Loucy (cell line): ENCODE measurements at regions not wholly inside any gene's neighbourhood (a gene's known extent, or its start where the extent isn't known, plus 50 kb on each side); places are given as distances from the start of the nearest gene placed in this dataset.

Experiments used
- H2AFZ ChIP-seq: fragments of 200-600 bp; sonication (generic); 2 replicates; pipeline ENCODE4 v1.6.0; 2016; ENCODE audit warnings: antibody characterized with exemption, mild to moderate bottlenecking, low read length, moderate library complexity
- H3F3A ChIP-seq: fragments of 200-600 bp; 2 replicates; pipeline ENCODE4 v1.6.0; 2016; ENCODE audit warnings: antibody characterized with exemption, low read depth, mild to moderate bottlenecking
- H3K27me3 ChIP-seq: fragments of 200-600 bp; sonication (generic); 2 replicates; pipeline ENCODE4 v1.6.1; 2014; ENCODE audit warnings: low read length, mild to moderate bottlenecking; ENCODE audit not compliant: insufficient read depth, poor library complexity, severe bottlenecking
- H3K36me3 ChIP-seq: fragments of 200-600 bp; sonication (generic); 2 replicates; pipeline ENCODE4 v1.6.1; 2016; ENCODE audit warnings: low read length; ENCODE audit not compliant: insufficient read depth
- H3K4me1 ChIP-seq: fragments of 200-600 bp; sonication (generic); 2 replicates; pipeline ENCODE4 v1.5.1; 2014; ENCODE audit warnings: low read length, mild to moderate bottlenecking; ENCODE audit not compliant: insufficient read depth, poor library complexity, severe bottlenecking
- H3K4me2 ChIP-seq: fragments of 200-600 bp; sonication (generic); 2 replicates; pipeline ENCODE4 v1.6.0; 2014; ENCODE audit warnings: antibody characterized with exemption, low read length, low read depth, mild to moderate bottlenecking; ENCODE audit not compliant: poor library complexity, severe bottlenecking
- H3K4me3 ChIP-seq: fragments of 200-600 bp; sonication (generic); 2 replicates; pipeline ENCODE4 v1.5.1; 2014; ENCODE audit warnings: low read length, mild to moderate bottlenecking, mixed read lengths; ENCODE audit not compliant: poor library complexity, severe bottlenecking
- H3K79me2 ChIP-seq: fragments of 200-600 bp; sonication (generic); 2 replicates; pipeline ENCODE4 v1.6.1; 2014; ENCODE audit warnings: low read length; ENCODE audit not compliant: insufficient read depth
- H3K9ac ChIP-seq: fragments of 200-600 bp; sonication (generic); 2 replicates; pipeline ENCODE4 v1.6.0; 2014; ENCODE audit warnings: mild to moderate bottlenecking, low read depth, low read length, moderate library complexity; ENCODE audit not compliant: poor library complexity, severe bottlenecking
- H3K9me2 ChIP-seq: fragments of 200-600 bp; sonication (generic); replicated peaks from 2 replicates; pipeline ENCODE4 v1.6.1; 2016; ENCODE audit warnings: low read depth, low read length, mixed read lengths
- H3K9me3 ChIP-seq: fragments of 200-600 bp; sonication (generic); 2 replicates; pipeline ENCODE4 v1.6.1; 2014; ENCODE audit warnings: mild to moderate bottlenecking, antibody characterized with exemption, low read length, low read depth; ENCODE audit not compliant: insufficient read depth
- H4K20me1 ChIP-seq: fragments of 200-600 bp; sonication (generic); 2 replicates; pipeline ENCODE4 v1.6.0; 2014; ENCODE audit warnings: antibody characterized with exemption, low read length, mild to moderate bottlenecking; ENCODE audit not compliant: insufficient read depth, poor library complexity, severe bottlenecking
- EZH2phosphoT487 ChIP-seq: fragments of 200-600 bp; IDR thresholded peaks from 2 replicates; pipeline ENCODE4 v1.6.1; 2018; ENCODE audit warnings: antibody characterized with exemption, mild to moderate bottlenecking, moderate library complexity, borderline replicate concordance
- TF ChIP-seq, protein P1 (sequence below): fragments of 200-600 bp; sonication (generic); conservative IDR thresholded peaks from 2 replicates; pipeline ENCODE4 v1.5.1; 2014; ENCODE audit warnings: mild to moderate bottlenecking, antibody characterized with exemption, low read length

DNA sequence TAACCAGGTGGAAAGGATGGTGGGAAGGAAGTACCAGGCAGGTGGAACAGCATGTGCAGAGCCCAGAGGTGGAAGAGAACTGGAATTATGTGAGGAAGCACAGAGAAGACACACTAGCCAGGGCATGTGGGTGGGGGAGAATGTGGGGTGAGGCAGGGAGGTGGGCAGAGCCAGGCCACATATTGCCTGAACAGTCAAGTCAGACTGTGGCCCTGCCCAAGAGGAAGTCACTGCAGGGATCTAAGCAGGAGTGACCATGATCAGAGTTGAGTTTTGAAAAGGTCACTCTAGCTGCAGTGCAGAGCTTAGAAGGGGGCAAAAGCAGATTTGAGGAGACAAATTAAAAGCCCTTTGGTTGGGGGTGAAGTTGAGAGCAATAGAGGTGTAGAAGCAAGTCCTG lies 114.0 kb upstream of the SLC38A2 start:
- H3K36me3 ChIP-seq = no peaks in the 10 kb centered on the region
- no peak overlapping the region for H3K9ac ChIP-seq
- H3F3A ChIP-seq = no peaks in the 10 kb centered on the region
- H4K20me1 ChIP-seq = no peaks in the 10 kb centered on the region
- H3K79me2 ChIP-seq = no peaks in the 10 kb centered on the region
- H3K27me3 ChIP-seq = no peaks in the 10 kb centered on the region
- H3K4me3 ChIP-seq = no peak overlapping the region
- H3K4me1 ChIP-seq = peaks cover 33% of the 10 kb centered on the region
- no peaks in the 10 kb centered on the region for H3K9me3 ChIP-seq
- H3K4me2 ChIP-seq = no peak overlapping the region
- H2AFZ ChIP-seq = no peak overlapping the region
- no peaks in the 10 kb centered on the region for H3K9me2 ChIP-seq
- TF ChIP-seq, protein P1, sequence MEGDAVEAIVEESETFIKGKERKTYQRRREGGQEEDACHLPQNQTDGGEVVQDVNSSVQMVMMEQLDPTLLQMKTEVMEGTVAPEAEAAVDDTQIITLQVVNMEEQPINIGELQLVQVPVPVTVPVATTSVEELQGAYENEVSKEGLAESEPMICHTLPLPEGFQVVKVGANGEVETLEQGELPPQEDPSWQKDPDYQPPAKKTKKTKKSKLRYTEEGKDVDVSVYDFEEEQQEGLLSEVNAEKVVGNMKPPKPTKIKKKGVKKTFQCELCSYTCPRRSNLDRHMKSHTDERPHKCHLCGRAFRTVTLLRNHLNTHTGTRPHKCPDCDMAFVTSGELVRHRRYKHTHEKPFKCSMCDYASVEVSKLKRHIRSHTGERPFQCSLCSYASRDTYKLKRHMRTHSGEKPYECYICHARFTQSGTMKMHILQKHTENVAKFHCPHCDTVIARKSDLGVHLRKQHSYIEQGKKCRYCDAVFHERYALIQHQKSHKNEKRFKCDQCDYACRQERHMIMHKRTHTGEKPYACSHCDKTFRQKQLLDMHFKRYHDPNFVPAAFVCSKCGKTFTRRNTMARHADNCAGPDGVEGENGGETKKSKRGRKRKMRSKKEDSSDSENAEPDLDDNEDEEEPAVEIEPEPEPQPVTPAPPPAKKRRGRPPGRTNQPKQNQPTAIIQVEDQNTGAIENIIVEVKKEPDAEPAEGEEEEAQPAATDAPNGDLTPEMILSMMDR = no peak
- TF ChIP-seq EZH2phosphoT487 = no peak

DNA sequence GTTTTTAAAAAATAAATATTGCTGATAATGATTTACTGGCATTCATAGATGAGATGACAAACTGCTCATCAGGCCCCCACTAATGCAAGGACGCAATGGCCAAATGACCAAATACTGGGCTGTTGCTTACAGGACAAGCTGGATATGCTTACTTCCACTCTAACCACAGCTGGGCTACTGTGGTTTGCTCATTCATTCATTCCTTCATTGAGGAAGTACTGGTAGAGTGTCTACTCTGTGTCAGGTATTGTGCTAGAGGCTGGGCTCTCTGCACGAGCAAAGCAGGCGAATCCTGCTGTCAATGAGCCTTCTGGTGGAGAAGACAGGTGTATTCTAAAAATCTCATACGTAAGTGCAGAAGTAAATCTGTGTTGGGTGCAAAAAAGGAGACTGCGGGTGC lies 113.3 kb upstream of the SLC38A2 start:
- Histone ChIP-seq H3K4me1 (peaks cover 33% of the 10 kb centered on the region), H3F3A (no peaks in the 10 kb centered on the region), H3K9ac (no peak overlapping the region), H3K9me2 (no peaks in the 10 kb centered on the region), H3K27me3 (no peaks in the 10 kb centered on the region), H4K20me1 (no peaks in the 10 kb centered on the region), H2AFZ (no peak overlapping the region), H3K79me2 (no peaks in the 10 kb centered on the region), H3K36me3 (no peaks in the 10 kb centered on the region), H3K4me3 (no peak overlapping the region), H3K9me3 (no peaks in the 10 kb centered on the region), H3K4me2 (no peak overlapping the region)
- TF ChIP-seq, protein P1 = no peak
- no peak for TF ChIP-seq EZH2phosphoT487

DNA sequence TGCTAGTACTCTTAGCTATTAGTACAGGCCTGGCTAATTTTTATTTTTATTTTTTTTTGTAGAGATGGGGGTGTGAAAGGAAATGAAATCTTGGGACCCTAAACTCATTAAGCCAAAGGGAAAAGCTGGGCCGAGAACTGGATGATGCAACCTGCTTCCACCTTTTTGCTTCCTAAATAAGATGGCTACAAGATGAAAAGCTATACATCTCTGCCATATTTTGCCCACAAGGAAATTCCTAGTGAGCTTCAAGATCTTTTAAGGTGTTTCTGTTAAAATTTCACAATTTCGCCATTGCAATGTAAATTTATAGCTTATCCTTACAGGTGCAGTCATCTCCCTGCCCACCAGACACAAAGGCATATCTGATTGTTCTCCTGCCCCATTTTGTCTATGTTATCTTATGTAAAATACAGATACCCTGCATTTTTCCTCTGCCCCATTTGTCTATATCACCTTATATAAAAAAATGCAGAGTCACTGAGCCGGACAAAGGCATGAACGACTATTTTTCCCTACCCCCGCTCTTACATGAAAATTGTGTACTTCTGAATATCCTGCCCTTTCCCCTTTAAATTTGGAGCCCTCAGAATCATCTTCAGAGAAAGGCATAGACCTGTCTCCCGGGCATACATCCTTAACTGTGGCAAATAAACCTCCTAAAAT lies 112.0 kb upstream of the SLC38A2 start:
- TF ChIP-seq, protein P1 = no peak
- TF ChIP-seq EZH2phosphoT487 = no peak
- Histone ChIP-seq H3K4me3 (no peak overlapping the region), H3K9me2 (no peaks in the 10 kb centered on the region), H4K20me1 (no peaks in the 10 kb centered on the region), H3K9ac (no peak overlapping the region), H3K4me2 (no peak overlapping the region), H3K4me1 (peaks cover 33% of the 10 kb centered on the region), H3K27me3 (no peaks in the 10 kb centered on the region), H3K9me3 (no peaks in the 10 kb centered on the region), H3K79me2 (no peaks in the 10 kb centered on the region), H3K36me3 (no peaks in the 10 kb centered on the region), H2AFZ (no peak overlapping the region), H3F3A (no peaks in the 10 kb centered on the region)
